Naive B cell (primary cell): ENCODE measurements at regions not wholly inside any gene's neighbourhood (a gene's known extent, or its start where the extent isn't known, plus 50 kb on each side); places are given as distances from the start of the nearest gene placed in this dataset.
A peak's percentile ranks its signal among the peaks of the same experiment; 100 is the strongest.

ENCODE experiments used
- ATAC-seq, 2 donors: fragments of 150-1000 bp; cut with Tn5 transposase; 2 replicates each; pipeline ENCODE4 v1.10.0; 2021; ENCODE audit warnings: low read depth in 2 of 2, mild to moderate bottlenecking in 2 of 2, moderate library complexity in 2 of 2
- DNase-seq: peaks from one replicate; pipeline ENCODE4 v3.0.0; 2022
- H3K27ac Mint-ChIP-seq, 6 donors: one replicate each; pipeline ENCODE4 v1.8.0; 2020 to 2022; ENCODE audit warnings: mild to moderate bottlenecking in 6 of 6, mixed read lengths in 6 of 6, moderate library complexity in 5 of 6, inconsistent platforms in 2 of 6
- H3K27me3 Mint-ChIP-seq, 3 donors: one replicate each; pipeline ENCODE4 v1.8.0; 2021 to 2022; ENCODE audit warnings: mixed read lengths in 3 of 3, mild to moderate bottlenecking in 1 of 3
- H3K36me3 Mint-ChIP-seq, 2 donors: one replicate each; pipeline ENCODE4 v1.8.0; 2020 to 2022; ENCODE audit warnings: mixed read lengths in 2 of 2, inconsistent platforms in 1 of 2, mild to moderate bottlenecking in 1 of 2
- H3K4me1 Mint-ChIP-seq, 3 donors: one replicate each; pipeline ENCODE4 v1.8.0; 2020 to 2022; ENCODE audit warnings: mixed read lengths in 3 of 3, inconsistent platforms in 1 of 3, mild to moderate bottlenecking in 1 of 3, moderate library complexity in 1 of 3
- H3K4me3 Mint-ChIP-seq, 8 donors: one replicate each; pipeline ENCODE4 v1.8.0; 2020 to 2022; ENCODE audit warnings: mild to moderate bottlenecking in 8 of 8, mixed read lengths in 8 of 8, moderate library complexity in 8 of 8, inconsistent platforms in 2 of 8
- H3K9me3 Mint-ChIP-seq, 7 donors: one replicate each; pipeline ENCODE4 v1.8.0; 2020 to 2022; ENCODE audit warnings: mixed read lengths in 7 of 7, mild to moderate bottlenecking in 5 of 7, inconsistent platforms in 2 of 7, moderate library complexity in 1 of 7

DNA sequence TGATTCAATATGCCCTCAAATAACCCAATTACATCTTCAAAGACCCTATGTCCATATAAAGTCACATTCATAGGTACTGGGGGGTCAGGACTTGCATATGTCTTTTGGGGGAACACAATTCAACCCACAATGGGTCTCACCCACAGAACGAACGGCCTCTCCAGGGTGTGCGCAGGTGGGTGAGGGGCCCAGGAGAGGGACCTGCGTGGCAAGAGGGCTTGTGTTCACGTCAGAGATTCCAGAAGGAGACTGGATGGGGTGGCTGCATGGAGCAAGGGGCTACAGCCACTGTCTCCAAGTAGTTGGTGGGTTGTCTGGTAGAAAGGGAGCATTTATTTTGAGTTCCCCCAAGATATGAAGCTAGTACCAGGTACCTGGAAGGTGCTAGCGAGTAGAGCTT is 212.2 kb downstream of the SEC14L1 start:
- H3K9me3 Mint-ChIP-seq: no peaks in the 10 kb centered on the region
- ATAC-seq: no peak
- DNase-seq: no peak
- peak overlapping the region in 1 of 6 donors; percentile 60 for H3K27ac Mint-ChIP-seq
- H3K4me1 Mint-ChIP-seq: peaks cover 10 to 12% (median 10%) of the 10 kb centered on the region in 3 donors
- H3K4me3 Mint-ChIP-seq: no peak overlapping the region
- no peaks in the 10 kb centered on the region for H3K27me3 Mint-ChIP-seq
- H3K36me3 Mint-ChIP-seq: no peaks in the 10 kb centered on the region

DNA sequence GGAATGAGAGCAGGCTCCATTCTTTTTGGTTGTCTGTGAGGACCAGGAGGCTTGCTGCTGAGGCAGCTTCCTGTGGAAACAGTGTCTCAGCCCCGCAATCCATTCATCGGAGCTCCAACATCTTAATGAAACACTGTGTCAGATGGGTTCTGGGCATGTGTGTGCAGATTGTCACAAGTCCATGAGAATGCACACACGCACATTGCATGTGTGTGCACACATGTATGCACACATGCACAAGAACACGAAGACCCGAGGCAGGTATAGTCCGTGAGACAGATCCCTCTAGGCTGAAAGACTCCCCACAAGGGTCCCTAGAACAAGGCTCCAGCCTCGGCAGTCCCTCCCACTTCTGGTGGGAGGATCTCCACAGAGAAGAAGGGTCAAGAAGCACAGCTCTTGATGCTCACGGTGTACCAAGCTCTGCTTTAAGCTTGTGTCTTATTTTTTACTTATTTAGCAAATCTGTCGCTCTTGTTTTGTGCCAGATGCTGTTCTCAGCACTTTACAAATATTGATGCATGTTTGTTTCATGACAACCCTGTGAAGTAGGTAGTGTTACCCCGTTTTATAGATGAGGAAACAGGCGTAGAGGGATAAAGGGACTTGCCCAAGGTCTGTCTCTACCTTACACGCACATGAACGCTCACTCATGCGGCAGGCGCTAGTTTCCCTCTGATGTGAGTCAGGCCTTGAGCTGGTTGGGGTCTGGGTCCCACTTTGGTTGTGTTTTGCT is 213.1 kb downstream of the SEC14L1 start:
- DNase-seq: no peak
- peak overlapping the region in 1 of 6 donors; percentile 8 for H3K27ac Mint-ChIP-seq
- H3K27me3 Mint-ChIP-seq: no peaks in the 10 kb centered on the region
- H3K4me3 Mint-ChIP-seq: no peak overlapping the region
- ATAC-seq: no peak
- peaks cover 10 to 12% (median 10%) of the 10 kb centered on the region in 3 donors for H3K4me1 Mint-ChIP-seq
- H3K9me3 Mint-ChIP-seq: no peaks in the 10 kb centered on the region
- no peaks in the 10 kb centered on the region for H3K36me3 Mint-ChIP-seq

DNA sequence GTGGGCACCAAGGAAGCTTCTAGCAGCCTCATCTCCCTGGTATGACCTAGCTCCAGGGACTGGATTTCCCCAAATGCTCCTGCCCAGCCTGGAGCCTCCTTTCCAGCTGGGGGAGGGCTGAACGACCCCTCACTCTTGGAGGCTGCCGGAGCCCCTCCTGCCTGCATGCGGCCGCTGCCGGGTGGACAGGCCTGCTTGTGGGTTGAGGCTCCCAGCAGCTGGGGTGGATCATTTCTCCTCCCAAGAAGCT is 213.6 kb downstream of the SEC14L1 start:
- peak overlapping the region in 1 of 6 donors; percentile 8 for H3K27ac Mint-ChIP-seq
- no peaks in the 10 kb centered on the region for H3K36me3 Mint-ChIP-seq
- no peaks in the 10 kb centered on the region for H3K27me3 Mint-ChIP-seq
- H3K4me1 Mint-ChIP-seq: peaks cover 9 to 12% (median 10%) of the 10 kb centered on the region in 3 donors
- no peaks in the 10 kb centered on the region for H3K9me3 Mint-ChIP-seq
- DNase-seq: no peak
- no peak for ATAC-seq
- no peak overlapping the region for H3K4me3 Mint-ChIP-seq

DNA sequence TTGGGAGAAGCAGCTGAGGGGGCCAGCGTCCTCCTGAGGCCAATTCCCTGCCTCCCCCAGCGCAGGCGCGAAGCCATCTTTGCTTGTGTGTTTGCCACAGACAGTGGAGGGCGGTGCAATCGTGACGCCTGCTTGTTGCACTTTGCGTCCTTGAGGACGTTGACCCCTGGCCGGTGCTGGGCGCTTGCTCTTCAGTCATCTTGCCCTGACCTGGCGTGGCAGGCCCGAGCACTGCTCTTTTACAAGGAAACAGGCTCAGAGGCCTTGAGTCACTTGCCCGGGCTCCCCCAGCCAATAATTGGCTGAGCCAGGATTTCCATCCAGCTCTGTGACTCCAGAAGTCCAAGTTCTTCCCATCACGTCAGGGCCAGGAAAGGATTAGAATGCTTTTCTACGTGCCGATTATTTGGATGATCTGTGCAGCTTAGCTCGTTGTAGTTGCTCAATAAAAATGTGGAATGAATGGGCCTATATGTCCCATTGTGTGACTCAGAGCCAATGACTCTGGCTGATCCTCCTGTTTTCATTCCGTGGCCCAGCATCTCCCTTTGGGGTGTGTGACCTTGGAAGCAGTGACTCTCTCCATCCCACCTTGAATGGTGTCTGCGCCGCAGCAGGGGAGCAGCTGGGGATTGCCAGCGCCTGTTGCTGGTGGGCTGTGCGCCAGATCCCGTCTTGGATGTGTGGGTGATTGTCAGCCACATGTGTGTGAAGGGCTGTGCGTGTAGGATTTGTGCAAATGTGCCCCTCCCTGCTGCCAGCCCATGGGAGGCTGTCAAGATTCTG is 214.1 kb downstream of the SEC14L1 start:
- ATAC-seq: no peak
- H3K27me3 Mint-ChIP-seq: no peaks in the 10 kb centered on the region
- peaks cover 9 to 12% (median 10%) of the 10 kb centered on the region in 3 donors for H3K4me1 Mint-ChIP-seq
- H3K9me3 Mint-ChIP-seq: no peaks in the 10 kb centered on the region
- H3K4me3 Mint-ChIP-seq: no peak overlapping the region
- no peaks in the 10 kb centered on the region for H3K36me3 Mint-ChIP-seq
- no peak for DNase-seq
- H3K27ac Mint-ChIP-seq: peak overlapping the region in 1 of 6 donors; percentile 45

DNA sequence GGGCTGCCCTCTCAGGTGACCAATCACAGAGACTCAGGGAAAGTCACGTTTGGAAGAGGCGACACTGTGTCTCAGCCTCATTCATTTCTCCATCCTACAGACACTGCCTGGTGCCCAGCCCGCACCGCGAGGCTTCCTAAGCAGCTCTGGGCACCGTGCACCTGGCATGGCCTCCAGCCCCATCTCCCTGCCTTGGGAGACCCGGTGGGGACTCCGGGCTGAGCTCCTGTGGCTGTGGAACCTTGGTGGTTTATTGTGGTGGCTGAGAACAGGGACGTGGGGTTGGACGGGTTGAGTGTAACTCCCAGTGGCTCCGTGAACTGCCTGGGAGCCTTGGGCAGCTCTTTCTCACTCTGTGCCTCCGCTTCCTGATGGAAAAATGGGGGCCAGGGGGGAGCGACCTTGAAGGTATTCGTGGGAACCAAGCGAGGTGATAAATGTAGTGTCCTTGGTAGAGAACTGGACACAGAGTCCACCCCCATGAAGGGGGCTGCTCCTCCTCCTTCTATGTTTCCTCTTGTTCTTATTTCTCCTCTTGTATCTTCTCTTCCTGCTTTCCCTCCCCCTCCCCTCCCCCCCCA is 215.4 kb downstream of the SEC14L1 start:
- no peaks in the 10 kb centered on the region for H3K36me3 Mint-ChIP-seq
- no peak overlapping the region for H3K4me3 Mint-ChIP-seq
- no peak for DNase-seq
- H3K27me3 Mint-ChIP-seq: no peaks in the 10 kb centered on the region
- no peak for ATAC-seq
- peaks cover 9 to 12% (median 10%) of the 10 kb centered on the region in 3 donors for H3K4me1 Mint-ChIP-seq
- no peaks in the 10 kb centered on the region for H3K9me3 Mint-ChIP-seq
- H3K27ac Mint-ChIP-seq: peak overlapping the region in 4 of 6 donors; percentile 22 to 58 (median 50)

DNA sequence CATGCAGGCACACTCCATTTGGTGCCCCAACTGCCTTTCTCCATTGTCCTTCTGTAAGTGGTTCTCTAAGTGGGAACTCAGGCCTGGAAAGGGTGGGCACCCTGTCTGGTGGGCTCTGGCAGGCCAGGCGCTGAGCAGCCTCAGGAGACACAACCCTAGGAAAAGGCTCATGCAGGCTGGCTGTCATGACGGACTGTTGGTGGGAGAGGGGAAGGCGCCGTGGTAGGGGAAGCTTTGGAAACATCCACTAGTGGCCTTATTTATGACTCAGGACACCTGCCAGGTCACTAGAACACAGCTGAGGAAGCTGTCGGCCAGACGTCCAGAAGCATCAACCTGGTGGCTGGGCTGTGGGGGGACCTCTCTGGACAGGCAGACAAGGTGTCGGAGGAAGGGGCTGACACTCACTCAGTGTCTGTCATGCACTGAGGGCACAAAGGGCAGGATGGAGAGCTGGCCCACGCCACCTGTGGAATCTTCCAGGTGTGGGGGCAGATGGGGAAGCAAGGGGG is 216.0 kb downstream of the SEC14L1 start:
- H3K4me1 Mint-ChIP-seq: peaks cover 9 to 12% (median 10%) of the 10 kb centered on the region in 3 donors
- H3K27me3 Mint-ChIP-seq: no peaks in the 10 kb centered on the region
- peak overlapping the region in 1 of 8 donors; percentile 61 for H3K4me3 Mint-ChIP-seq
- ATAC-seq (no peak), DNase-seq (no peak)
- H3K27ac Mint-ChIP-seq: peak overlapping the region in 5 of 6 donors; percentile 28 to 83 (median 49)
- H3K9me3 Mint-ChIP-seq: no peaks in the 10 kb centered on the region
- no peaks in the 10 kb centered on the region for H3K36me3 Mint-ChIP-seq

DNA sequence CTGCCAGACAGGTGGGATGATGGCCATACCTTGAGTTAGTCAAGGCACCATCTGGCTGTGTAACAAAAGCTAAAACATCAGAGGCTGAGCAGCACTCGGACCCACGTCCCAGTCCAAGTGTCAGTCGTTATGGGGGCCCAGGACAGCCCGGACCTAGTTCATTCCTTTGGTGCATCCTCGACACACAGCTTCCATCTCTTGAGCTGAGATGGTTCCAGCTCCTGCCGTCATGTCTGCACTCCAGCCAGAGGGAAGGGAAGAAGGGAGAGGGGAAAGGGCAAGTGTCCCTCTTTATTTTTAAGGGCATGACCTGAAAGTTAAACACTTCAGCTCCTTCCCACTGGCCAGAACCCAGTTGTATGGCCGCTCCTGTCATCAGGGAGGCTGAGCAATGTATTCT is 218.0 kb downstream of the SEC14L1 start:
- H3K4me1 Mint-ChIP-seq: peaks cover 20 to 28% (median 23%) of the 10 kb centered on the region in 3 donors
- peak overlapping the region in 1 of 6 donors; percentile 36 for H3K27ac Mint-ChIP-seq

DNA sequence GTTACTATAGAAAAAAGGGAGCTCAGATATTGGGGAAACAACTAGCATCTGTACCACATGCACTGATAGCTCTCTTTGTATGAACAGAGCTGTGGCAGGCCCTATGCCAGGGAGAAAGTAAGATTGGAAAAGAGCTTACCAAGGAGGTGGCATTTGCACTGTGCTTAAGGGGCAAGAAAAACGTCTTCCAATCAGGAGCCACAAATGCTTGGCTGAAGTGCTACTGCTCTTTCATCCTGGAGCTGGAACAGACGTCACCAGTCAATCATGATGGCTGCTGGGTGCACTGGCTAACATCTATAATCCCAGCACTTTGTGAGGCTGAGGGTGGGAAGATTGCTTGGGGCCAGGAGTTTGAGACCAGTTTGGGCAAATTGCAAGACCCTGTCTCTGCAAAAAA is 218.5 kb downstream of the SEC14L1 start:
- Mint-ChIP-seq H3K27ac (peak overlapping the region in 2 of 6 donors; percentile 29 to 36), H3K4me1 (peaks cover 24 to 32% (median 28%) of the 10 kb centered on the region in 3 donors), H3K27me3 (peaks cover 0 to 7% (median 0%) of the 10 kb centered on the region in 3 donors)

More for the DNA sequence above, 218.0 kb downstream of the SEC14L1 start:
- ATAC-seq: no peak
- Mint-ChIP-seq H3K36me3 (no peaks in the 10 kb centered on the region), H3K27me3 (peaks cover 0 to 2% (median 0%) of the 10 kb centered on the region in 3 donors), H3K9me3 (no peaks in the 10 kb centered on the region), H3K4me3 (no peak overlapping the region)
- no peak for DNase-seq

DNA sequence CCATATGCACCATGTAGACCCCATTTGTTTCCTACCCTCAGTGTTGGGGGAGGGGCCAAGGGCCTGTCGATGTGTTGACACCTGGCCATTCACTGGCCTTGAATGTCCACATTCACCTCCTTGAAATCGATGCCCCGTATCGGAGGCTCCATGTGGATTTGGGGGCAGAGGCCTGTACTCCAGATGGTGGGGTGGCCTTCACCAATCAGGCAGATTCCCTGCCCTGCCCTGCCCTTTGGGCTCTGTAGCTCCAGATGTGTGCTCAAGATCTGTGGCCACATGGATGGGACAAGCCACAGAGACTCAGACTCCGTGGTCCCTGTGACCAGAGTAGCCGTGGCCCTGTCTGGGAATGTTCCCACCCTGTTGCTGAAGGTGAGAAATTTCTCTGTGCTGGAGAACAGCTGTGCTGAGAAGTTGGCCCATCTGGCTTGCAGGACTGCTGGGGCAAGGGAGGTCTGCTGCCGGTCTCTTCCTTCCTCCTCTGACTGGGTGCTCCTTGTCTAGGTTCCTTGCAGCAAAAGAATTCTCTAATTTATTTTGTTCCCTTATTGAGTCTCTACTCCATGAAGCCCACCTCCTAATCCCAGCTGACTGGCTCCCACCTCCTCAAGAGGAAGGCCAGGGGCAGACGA is 221.3 kb downstream of the SEC14L1 start:
- DNase-seq: no peak
- Mint-ChIP-seq H3K4me1 (peaks cover 43 to 54% (median 49%) of the 10 kb centered on the region in 3 donors), H3K4me3 (peak overlapping the region in 2 of 8 donors; percentile 44 to 68), H3K27ac (peak overlapping the region in 3 of 6 donors; percentile 80 to 94 (median 83)), H3K9me3 (no peaks in the 10 kb centered on the region), H3K36me3 (no peaks in the 10 kb centered on the region), H3K27me3 (peaks cover 0 to 13% (median 0%) of the 10 kb centered on the region in 3 donors)
- ATAC-seq: no peak

More for the DNA sequence above, 218.5 kb downstream of the SEC14L1 start:
- no peak for ATAC-seq
- H3K4me3 Mint-ChIP-seq: no peak overlapping the region
- H3K9me3 Mint-ChIP-seq: no peaks in the 10 kb centered on the region
- DNase-seq: no peak
- no peaks in the 10 kb centered on the region for H3K36me3 Mint-ChIP-seq

DNA sequence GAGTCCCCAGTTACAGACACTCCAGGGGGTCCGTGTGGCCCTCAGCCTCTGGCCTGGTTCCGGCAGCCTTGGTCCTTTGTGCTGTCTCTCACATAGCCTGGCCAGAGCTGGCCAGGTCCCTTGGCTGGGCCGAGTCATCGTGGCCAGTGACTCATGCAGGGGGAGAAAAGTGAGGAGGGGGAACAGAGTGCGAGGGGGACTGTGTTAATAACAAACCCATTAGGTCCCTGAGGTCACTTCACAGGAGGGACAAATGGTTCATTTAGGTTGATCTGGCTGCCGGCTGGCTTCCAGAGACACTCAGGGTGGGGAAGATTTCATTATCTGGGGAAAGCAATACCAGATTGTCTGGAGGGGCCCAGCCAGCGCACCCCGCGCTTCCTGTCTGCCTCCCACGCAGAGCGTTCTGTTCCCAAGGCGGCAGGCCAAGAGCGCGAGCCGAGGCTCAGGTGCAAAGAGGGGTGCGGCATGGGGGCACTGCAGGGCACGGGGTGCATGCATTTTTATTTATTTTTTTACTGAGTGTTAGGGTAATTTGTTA is 223.1 kb downstream of the SEC14L1 start:
- H3K9me3 Mint-ChIP-seq: no peaks in the 10 kb centered on the region
- no peaks in the 10 kb centered on the region for H3K36me3 Mint-ChIP-seq
- DNase-seq (peak; percentile 22), ATAC-seq (peak; percentile 35 to 44)
- H3K4me1 Mint-ChIP-seq: peaks cover 43 to 57% (median 57%) of the 10 kb centered on the region in 3 donors
- H3K4me3 Mint-ChIP-seq: peak overlapping the region in 7 of 8 donors; percentile 35 to 82 (median 65)
- peak overlapping the region in 2 of 6 donors; percentile 7 to 41 for H3K27ac Mint-ChIP-seq
- peaks cover 0 to 13% (median 0%) of the 10 kb centered on the region in 3 donors for H3K27me3 Mint-ChIP-seq

DNA sequence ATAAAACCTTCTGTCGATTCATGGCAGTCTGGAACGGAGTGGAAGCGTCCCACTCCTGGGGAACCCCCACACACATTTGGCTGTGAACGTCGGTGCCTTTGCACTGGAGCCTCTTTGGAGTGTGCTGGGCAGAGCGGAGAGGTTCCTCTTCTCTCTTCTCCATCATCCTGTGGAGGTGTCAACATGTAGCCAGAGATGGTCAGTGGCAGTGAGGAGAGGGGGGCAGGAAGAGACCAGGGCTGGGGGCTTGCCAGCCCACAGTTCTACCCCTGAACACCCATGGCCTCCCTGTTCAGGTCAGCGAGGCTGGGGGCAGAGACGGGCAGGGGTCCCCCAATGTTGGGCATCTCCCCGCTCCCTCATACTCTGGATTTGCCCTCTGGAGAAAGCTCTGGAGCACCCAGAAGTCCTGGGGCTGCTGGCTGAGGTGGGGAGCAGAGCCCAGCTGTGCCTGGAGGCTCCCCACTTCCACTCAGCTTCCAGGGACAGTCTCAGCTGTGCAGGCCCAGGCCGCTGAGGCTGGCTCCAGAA is 223.7 kb downstream of the SEC14L1 start:
- H3K36me3 Mint-ChIP-seq: no peaks in the 10 kb centered on the region
- ATAC-seq: peak; percentile 9 to 12
- H3K9me3 Mint-ChIP-seq: no peaks in the 10 kb centered on the region
- peak overlapping the region in 3 of 6 donors; percentile 15 to 88 (median 41) for H3K27ac Mint-ChIP-seq
- peaks cover 43 to 57% (median 57%) of the 10 kb centered on the region in 3 donors for H3K4me1 Mint-ChIP-seq
- no peak for DNase-seq
- H3K27me3 Mint-ChIP-seq: peaks cover 0 to 13% (median 0%) of the 10 kb centered on the region in 3 donors
- peak overlapping the region in 7 of 8 donors; percentile 35 to 82 (median 65) for H3K4me3 Mint-ChIP-seq

DNA sequence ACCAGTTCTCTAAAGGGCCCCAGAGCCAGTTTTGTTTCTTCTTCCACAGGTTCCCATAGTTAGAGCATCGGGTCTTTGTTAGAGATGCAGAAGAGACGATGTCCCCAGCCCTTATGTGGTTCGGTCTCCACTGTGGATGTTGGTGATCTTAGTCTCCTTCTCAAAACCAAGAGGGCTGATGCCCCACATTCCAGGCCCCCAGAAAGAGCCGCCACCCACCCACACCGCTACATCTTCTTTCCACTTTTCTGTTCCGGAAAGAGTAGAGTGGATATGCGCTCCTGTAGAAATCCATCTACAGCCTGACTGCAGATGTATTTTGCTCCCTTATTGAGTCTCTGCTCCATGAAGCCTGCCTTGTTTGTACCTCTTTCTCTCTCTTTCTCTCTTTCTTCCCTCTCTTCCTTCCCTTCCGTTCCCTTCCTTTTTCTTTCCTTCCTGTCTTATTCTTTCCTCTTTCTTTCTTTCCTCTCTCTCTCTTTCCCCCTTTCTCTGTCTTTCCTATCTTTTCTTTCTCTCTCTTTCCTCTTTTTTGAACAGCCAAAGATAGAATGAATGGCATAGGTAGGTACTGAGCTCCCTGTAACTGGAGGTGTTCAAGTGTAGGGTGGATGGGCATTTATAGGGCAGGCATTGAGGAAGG is 224.3 kb downstream of the SEC14L1 start:
- Mint-ChIP-seq H3K36me3 (no peaks in the 10 kb centered on the region), H3K4me1 (peaks cover 43 to 57% (median 57%) of the 10 kb centered on the region in 3 donors), H3K4me3 (peak overlapping the region in 3 of 8 donors; percentile 28 to 82 (median 52)), H3K27me3 (peaks cover 0 to 13% (median 0%) of the 10 kb centered on the region in 3 donors), H3K9me3 (no peaks in the 10 kb centered on the region), H3K27ac (peak overlapping the region in 1 of 6 donors; percentile 83)
- DNase-seq (no peak), ATAC-seq (no peak)
